Activated naive CD4-positive, alpha-beta T cell treated with anti-CD3 and anti-CD28 coated beads, Interleukin-2, amount 50 U/mL, for 24 hours (primary cell): ENCODE measurements at regions not wholly inside any gene's neighbourhood (a gene's known extent, or its start where the extent isn't known, plus 50 kb on each side); places are given as distances from the start of the nearest gene placed in this dataset.

Experiments
- H3K27ac Mint-ChIP-seq: one replicate; pipeline ENCODE4 v1.8.0; 2021; ENCODE audit warnings: mild to moderate bottlenecking, mixed read lengths
- H3K27me3 Mint-ChIP-seq: one replicate; pipeline ENCODE4 v1.8.0; 2021; ENCODE audit warnings: mixed read lengths
- H3K36me3 Mint-ChIP-seq: one replicate; pipeline ENCODE4 v1.8.0; 2021; ENCODE audit warnings: mixed read lengths
- H3K4me1 Mint-ChIP-seq: one replicate; pipeline ENCODE4 v1.8.0; 2021; ENCODE audit warnings: mixed read lengths
- H3K4me3 Mint-ChIP-seq: one replicate; pipeline ENCODE4 v1.8.0; 2021; ENCODE audit warnings: mild to moderate bottlenecking, mixed read lengths
- H3K9me3 Mint-ChIP-seq: one replicate; pipeline ENCODE4 v1.8.0; 2021; ENCODE audit warnings: mixed read lengths

- H3K36me3 Mint-ChIP-seq = no peaks in the 10 kb centered on the region
- H3K9me3 Mint-ChIP-seq = no peaks in the 10 kb centered on the region
- no peak overlapping the region for H3K27ac Mint-ChIP-seq
- peaks cover 12% of the 10 kb centered on the region for H3K4me1 Mint-ChIP-seq
- peaks cover 13% of the 10 kb centered on the region for H3K27me3 Mint-ChIP-seq
- H3K4me3 Mint-ChIP-seq = no peak overlapping the region
Measured at GRCh38 chr6:44528370-44528644, 140.8 kb downstream of the CDC5L start.

DNA sequence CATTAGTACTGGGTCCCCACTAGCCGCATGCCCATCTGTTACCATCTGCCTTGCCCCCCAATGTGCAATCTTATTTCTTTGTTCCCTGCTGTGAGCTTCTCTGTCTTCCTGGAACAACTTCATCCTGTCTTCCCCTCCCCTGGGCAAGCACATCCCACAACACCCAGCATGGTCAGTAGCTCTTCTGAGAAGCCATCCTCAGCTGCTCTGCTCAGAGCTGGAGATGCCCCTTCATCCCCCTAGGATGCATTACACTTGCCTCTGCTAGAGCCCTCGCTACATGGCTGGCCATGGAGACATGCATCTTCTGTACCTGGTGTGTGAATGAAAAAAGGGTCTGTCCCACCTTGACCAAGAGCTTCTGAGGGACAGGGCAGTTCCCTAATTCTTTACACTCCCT lies 141.2 kb downstream of the CDC5L start:
- Mint-ChIP-seq H3K36me3 (no peaks in the 10 kb centered on the region), H3K27ac (no peak overlapping the region), H3K27me3 (peaks cover 13% of the 10 kb centered on the region), H3K9me3 (no peaks in the 10 kb centered on the region), H3K4me3 (no peak overlapping the region), H3K4me1 (peaks cover 12% of the 10 kb centered on the region)

GRCh38 chr6:44529146-44529905 lies 141.8 kb downstream of the CDC5L start:
- Mint-ChIP-seq H3K27ac (no peak overlapping the region), H3K4me1 (peaks cover 12% of the 10 kb centered on the region), H3K9me3 (no peaks in the 10 kb centered on the region), H3K27me3 (peaks cover 7% of the 10 kb centered on the region), H3K36me3 (no peaks in the 10 kb centered on the region), H3K4me3 (no peak overlapping the region)

GRCh38 chr6:44530209-44530909 lies 142.9 kb downstream of the CDC5L start:
- Mint-ChIP-seq H3K27ac (no peak overlapping the region), H3K4me3 (no peak overlapping the region), H3K27me3 (peaks cover 6% of the 10 kb centered on the region), H3K9me3 (no peaks in the 10 kb centered on the region), H3K36me3 (no peaks in the 10 kb centered on the region), H3K4me1 (peaks cover 12% of the 10 kb centered on the region)

- Mint-ChIP-seq H3K9me3 (no peaks in the 10 kb centered on the region), H3K4me1 (peaks cover 12% of the 10 kb centered on the region), H3K4me3 (no peak overlapping the region), H3K27me3 (peaks cover 6% of the 10 kb centered on the region), H3K36me3 (no peaks in the 10 kb centered on the region), H3K27ac (no peak overlapping the region)
Measured at GRCh38 chr6:44530910-44531234, 143.4 kb downstream of the CDC5L start.

DNA sequence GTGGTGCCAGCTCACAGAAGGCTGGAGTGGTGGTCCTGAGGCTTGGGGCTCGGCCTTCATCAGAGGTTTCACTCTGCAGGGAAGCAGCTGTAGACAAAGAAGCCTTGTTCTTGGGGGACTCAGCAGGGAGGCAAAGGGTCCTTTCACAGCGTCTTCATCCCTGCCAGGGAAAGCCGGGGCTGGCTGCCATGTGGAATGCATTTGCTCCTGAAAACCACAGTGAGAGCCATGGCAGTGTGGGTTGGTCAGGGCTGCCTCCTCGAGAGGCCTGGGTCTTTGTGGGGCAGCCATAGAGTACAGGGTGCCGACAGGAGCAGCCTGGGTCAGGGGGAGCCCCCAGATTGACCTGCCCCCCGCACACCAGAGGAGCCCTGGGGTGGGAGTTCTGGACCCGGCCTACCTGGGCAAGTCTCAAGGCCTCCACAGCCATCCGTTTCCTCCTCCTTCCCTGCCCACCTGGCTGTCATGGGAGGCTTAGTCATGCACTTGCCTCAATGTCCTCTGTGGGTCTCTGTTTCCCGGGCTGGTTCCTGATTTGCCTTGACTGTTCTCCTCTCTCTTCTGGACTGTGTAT lies 144.0 kb downstream of the CDC5L start:
- Mint-ChIP-seq H3K4me3 (no peak overlapping the region), H3K4me1 (peaks cover 11% of the 10 kb centered on the region), H3K36me3 (no peaks in the 10 kb centered on the region), H3K27ac (no peak overlapping the region), H3K9me3 (no peaks in the 10 kb centered on the region), H3K27me3 (peaks cover 5% of the 10 kb centered on the region)

- Mint-ChIP-seq H3K36me3 (no peaks in the 10 kb centered on the region), H3K27ac (no peak overlapping the region), H3K4me3 (no peak overlapping the region), H3K9me3 (no peaks in the 10 kb centered on the region), H3K4me1 (no peaks in the 10 kb centered on the region), H3K27me3 (peaks cover 1% of the 10 kb centered on the region)
Measured at GRCh38 chr6:44533421-44533820, 145.9 kb downstream of the CDC5L start.

GRCh38 chr6:44534291-44534690 lies 146.8 kb downstream of the CDC5L start:
- Mint-ChIP-seq H3K27ac (no peak overlapping the region), H3K9me3 (no peaks in the 10 kb centered on the region), H3K4me1 (no peaks in the 10 kb centered on the region), H3K36me3 (no peaks in the 10 kb centered on the region), H3K4me3 (no peak overlapping the region), H3K27me3 (peaks cover 1% of the 10 kb centered on the region)

DNA sequence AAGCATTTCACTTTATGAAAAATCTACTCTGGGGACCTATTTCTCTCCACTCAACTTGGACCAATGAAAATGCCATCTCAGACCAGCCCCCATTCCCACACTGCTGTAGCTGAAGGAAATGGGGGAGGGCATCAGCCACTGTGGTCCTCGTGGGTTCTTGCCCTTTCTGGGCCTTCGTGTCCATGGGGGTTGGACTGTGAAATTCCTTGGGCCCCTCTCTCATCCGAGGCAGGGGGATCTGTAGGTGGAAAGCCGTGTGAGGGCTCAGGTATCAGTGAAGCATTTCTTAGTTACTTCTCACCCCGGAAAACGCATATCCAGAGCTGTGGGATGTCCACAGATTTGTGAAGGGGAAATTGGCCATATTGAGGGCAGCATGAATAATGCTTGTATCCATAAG lies 147.9 kb downstream of the CDC5L start:
- Mint-ChIP-seq H3K9me3 (no peaks in the 10 kb centered on the region), H3K27ac (no peak overlapping the region), H3K4me1 (no peaks in the 10 kb centered on the region), H3K27me3 (peaks cover 1% of the 10 kb centered on the region), H3K36me3 (no peaks in the 10 kb centered on the region), H3K4me3 (no peak overlapping the region)

DNA sequence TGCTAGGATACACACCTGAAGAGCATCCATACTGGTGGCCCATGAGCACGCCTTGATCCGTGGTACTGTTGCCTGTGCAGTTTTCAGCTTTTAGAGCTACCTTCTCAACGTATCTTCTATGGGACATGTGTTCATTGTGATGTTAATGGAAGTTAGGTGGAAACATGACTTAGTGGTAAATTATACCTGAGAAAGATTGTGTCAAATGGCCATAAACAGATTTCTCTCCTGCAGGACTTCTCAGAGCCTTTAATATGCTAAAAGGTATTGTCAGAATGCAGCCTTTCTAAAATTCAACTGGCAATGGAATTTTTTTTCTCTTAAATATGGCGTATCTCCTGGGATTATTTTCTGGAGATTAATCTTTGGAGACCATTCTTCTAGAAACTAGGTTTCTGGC lies 148.5 kb downstream of the CDC5L start:
- Mint-ChIP-seq H3K4me1 (no peaks in the 10 kb centered on the region), H3K9me3 (no peaks in the 10 kb centered on the region), H3K27me3 (no peaks in the 10 kb centered on the region), H3K4me3 (no peak overlapping the region), H3K27ac (no peak overlapping the region), H3K36me3 (no peaks in the 10 kb centered on the region)

DNA sequence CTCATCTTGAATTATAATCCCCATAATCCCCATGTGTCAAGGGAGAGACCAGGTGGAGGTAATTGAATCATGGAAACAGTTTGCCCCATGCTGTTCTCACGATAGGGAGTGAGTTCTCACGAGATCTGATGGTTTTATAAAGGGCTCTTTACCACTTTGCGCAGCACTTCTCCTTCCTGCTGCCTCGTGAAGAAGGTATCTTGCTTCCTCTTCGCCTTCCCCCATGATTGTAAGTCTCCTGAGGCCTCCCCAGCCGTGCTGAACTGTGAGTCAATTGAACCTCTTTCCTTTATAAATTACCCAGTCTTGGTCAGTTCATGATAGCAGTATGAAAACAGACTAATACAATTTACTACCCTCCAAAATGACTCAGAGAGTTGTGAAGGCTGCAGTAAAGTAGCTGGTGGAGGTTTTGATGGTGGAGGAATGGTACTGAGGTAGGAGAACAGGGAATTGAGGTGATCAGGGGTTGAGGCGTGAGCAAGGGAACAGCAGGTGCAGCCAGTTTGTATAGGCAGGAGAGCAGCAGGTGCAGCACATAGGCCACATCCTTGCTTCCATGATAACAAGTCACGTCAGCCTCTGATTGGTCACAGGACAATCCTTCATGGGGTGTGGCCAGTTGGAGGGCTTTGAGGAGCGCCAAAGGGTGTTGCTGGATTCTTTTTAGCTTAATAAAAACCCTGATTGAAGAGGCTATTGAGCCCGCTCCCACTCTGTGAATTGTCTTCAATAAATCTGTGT lies 150.0 kb downstream of the CDC5L start:
- Mint-ChIP-seq H3K27me3 (peaks cover 3% of the 10 kb centered on the region), H3K27ac (no peak overlapping the region), H3K4me1 (no peaks in the 10 kb centered on the region), H3K36me3 (no peaks in the 10 kb centered on the region), H3K9me3 (no peaks in the 10 kb centered on the region), H3K4me3 (no peak overlapping the region)

- H3K27ac Mint-ChIP-seq = no peak overlapping the region
- H3K4me3 Mint-ChIP-seq = no peak overlapping the region
- peaks cover 3% of the 10 kb centered on the region for H3K27me3 Mint-ChIP-seq
- no peaks in the 10 kb centered on the region for H3K4me1 Mint-ChIP-seq
- no peaks in the 10 kb centered on the region for H3K36me3 Mint-ChIP-seq
- no peaks in the 10 kb centered on the region for H3K9me3 Mint-ChIP-seq
Measured at GRCh38 chr6:44538131-44538806, 150.8 kb downstream of the CDC5L start.

DNA sequence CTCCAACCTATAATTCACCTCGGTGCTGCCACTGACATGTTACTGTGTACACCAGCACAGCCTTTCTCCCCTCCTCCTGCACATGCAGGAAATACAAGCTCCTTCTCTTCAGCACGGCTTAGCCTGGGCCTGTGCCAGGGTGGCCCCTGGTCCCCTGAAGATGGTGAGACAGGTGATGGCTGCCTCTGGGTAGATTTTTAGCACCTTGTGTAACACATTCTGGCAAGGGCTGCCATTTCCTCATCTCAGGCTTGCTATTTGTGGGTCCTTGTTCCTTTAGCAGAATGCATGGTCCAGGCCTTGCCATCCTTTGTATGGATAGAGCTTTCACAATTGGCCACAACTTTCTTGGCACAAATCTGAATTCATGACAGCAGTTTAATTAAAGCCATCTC lies 151.3 kb downstream of the CDC5L start:
- no peak overlapping the region for H3K27ac Mint-ChIP-seq
- no peaks in the 10 kb centered on the region for H3K9me3 Mint-ChIP-seq
- no peaks in the 10 kb centered on the region for H3K4me1 Mint-ChIP-seq
- H3K4me3 Mint-ChIP-seq = no peak overlapping the region
- peaks cover 3% of the 10 kb centered on the region for H3K27me3 Mint-ChIP-seq
- no peaks in the 10 kb centered on the region for H3K36me3 Mint-ChIP-seq

- no peaks in the 10 kb centered on the region for H3K9me3 Mint-ChIP-seq
- H3K4me3 Mint-ChIP-seq = no peak overlapping the region
- no peaks in the 10 kb centered on the region for H3K4me1 Mint-ChIP-seq
- H3K27me3 Mint-ChIP-seq = peaks cover 3% of the 10 kb centered on the region
- no peaks in the 10 kb centered on the region for H3K36me3 Mint-ChIP-seq
- H3K27ac Mint-ChIP-seq = no peak overlapping the region
Measured at GRCh38 chr6:44539701-44540355, 152.3 kb downstream of the CDC5L start.

DNA sequence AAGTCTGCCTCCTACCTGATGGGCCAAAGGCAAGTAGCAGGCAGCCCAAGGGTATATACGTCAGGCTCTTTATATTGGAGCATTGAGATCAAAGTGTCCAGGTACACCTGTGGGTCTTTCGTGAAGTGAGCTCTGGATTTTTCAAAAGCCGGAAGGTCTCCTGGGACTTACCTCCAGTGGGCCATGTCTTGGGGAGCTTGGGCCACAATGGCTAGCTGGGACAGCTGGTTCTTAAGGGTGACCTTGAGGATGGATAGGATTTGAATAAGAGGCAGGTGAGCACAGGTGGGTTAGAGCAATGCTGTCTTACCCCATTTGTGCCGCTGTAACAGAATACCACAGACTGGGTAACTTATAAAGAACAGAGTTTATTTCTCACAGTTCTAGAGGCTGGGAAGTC lies 153.4 kb downstream of the CDC5L start:
- H3K27ac Mint-ChIP-seq = no peak overlapping the region
- no peaks in the 10 kb centered on the region for H3K9me3 Mint-ChIP-seq
- H3K27me3 Mint-ChIP-seq = peaks cover 3% of the 10 kb centered on the region
- no peaks in the 10 kb centered on the region for H3K4me1 Mint-ChIP-seq
- no peak overlapping the region for H3K4me3 Mint-ChIP-seq
- H3K36me3 Mint-ChIP-seq = no peaks in the 10 kb centered on the region
